CD4-positive, CD25-positive, alpha-beta regulatory T cell (primary cell): ENCODE measurements at regions not wholly inside any gene's neighbourhood (a gene's known extent, or its start where the extent isn't known, plus 50 kb on each side); places are given as distances from the start of the nearest gene placed in this dataset.

Source experiments
- ATAC-seq, 2 donors: fragments of 150-1000 bp; cut with Tn5 transposase; one replicate each; pipeline ENCODE4 v1.10.0; 2021; ENCODE audit warnings: low read depth in 2 of 2, moderate number of reproducible peaks in 2 of 2, moderate library complexity in 1 of 2
- DNase-seq, 3 donors: peaks; one replicate each; pipeline versions ENCODE4 v3.0.0 to v3.0.0-alpha.2; 2012 to 2022; ENCODE audit warnings: mixed read lengths in 1 of 3
- H3K27ac ChIP-seq: one replicate; pipeline ENCODE4 v1.7.0; 2013; ENCODE audit warnings: mild to moderate bottlenecking, low read length; ENCODE audit not compliant: insufficient read depth, poor library complexity, severe bottlenecking
- H3K27me3 ChIP-seq: one replicate; pipeline ENCODE4 v1.7.0; 2013; ENCODE audit warnings: low read length; ENCODE audit not compliant: control insufficient read depth, insufficient read depth
- H3K36me3 ChIP-seq: one replicate; pipeline ENCODE4 v1.7.0; 2013; ENCODE audit warnings: mild to moderate bottlenecking, low read length, moderate library complexity; ENCODE audit not compliant: control insufficient read depth, insufficient read depth
- H3K4me1 ChIP-seq: 2 replicates; pipeline ENCODE4 v1.7.0; 2013; ENCODE audit warnings: mild to moderate bottlenecking, low read length; ENCODE audit not compliant: insufficient read depth, control insufficient read depth, poor library complexity, severe bottlenecking
- H3K4me3 ChIP-seq: one replicate; pipeline ENCODE4 v1.7.0; 2013; ENCODE audit warnings: low read depth, mild to moderate bottlenecking, low read length, moderate library complexity
- H3K9me3 ChIP-seq, 2 experiments: 1 replicate in 1 of 2; 2 replicates in 1 of 2; pipeline ENCODE4 v1.7.0; 2013; ENCODE audit warnings: low read length in 2 of 2, mild to moderate bottlenecking in 1 of 2, moderate library complexity in 1 of 2; ENCODE audit not compliant: control insufficient read depth in 2 of 2
- H3K27ac Mint-ChIP-seq, 3 donors: one replicate each; pipeline ENCODE4 v1.8.0; 2020 to 2022; ENCODE audit warnings: mild to moderate bottlenecking in 3 of 3, mixed read lengths in 3 of 3, moderate library complexity in 2 of 3
- H3K27me3 Mint-ChIP-seq: one replicate; pipeline ENCODE4 v1.8.0; 2022; ENCODE audit warnings: mild to moderate bottlenecking, mixed read lengths
- H3K36me3 Mint-ChIP-seq: one replicate; pipeline ENCODE4 v1.8.0; 2020; ENCODE audit warnings: mixed read lengths
- H3K4me1 Mint-ChIP-seq, 4 donors: one replicate each; pipeline ENCODE4 v1.8.0; 2020 to 2022; ENCODE audit warnings: mixed read lengths in 4 of 4, mild to moderate bottlenecking in 1 of 4
- H3K4me3 Mint-ChIP-seq, 4 donors: one replicate each; pipeline ENCODE4 v1.8.0; 2020 to 2022; ENCODE audit warnings: mild to moderate bottlenecking in 4 of 4, mixed read lengths in 4 of 4, moderate library complexity in 3 of 4
- H3K9me3 Mint-ChIP-seq, 7 donors: one replicate each; pipeline ENCODE4 v1.8.0; 2020 to 2022; ENCODE audit warnings: mixed read lengths in 7 of 7, mild to moderate bottlenecking in 3 of 7, moderate library complexity in 2 of 7

GRCh38 chr3:168459226-168459784 is 363.6 kb upstream of the GOLIM4 start:
- Mint-ChIP-seq H3K36me3 (no peaks in the 10 kb centered on the region), H3K9me3 (peaks cover 0 to 13% (median 4%) of the 10 kb centered on the region in 7 donors), H3K27me3 (no peaks in the 10 kb centered on the region), H3K4me1 (no peaks in the 10 kb centered on the region), H3K27ac (no peak overlapping the region), H3K4me3 (no peak overlapping the region)
- Histone ChIP-seq H3K4me1 (no peaks in the 10 kb centered on the region), H3K4me3 (no peak overlapping the region), H3K9me3 (no peaks in the 10 kb centered on the region), H3K27ac (no peak overlapping the region), H3K27me3 (no peaks in the 10 kb centered on the region), H3K36me3 (no peaks in the 10 kb centered on the region)
- DNase-seq: no peak
- no peak for ATAC-seq

- Histone ChIP-seq H3K27ac (no peak overlapping the region), H3K27me3 (no peaks in the 10 kb centered on the region), H3K9me3 (no peaks in the 10 kb centered on the region), H3K4me1 (no peaks in the 10 kb centered on the region), H3K36me3 (no peaks in the 10 kb centered on the region), H3K4me3 (no peak overlapping the region)
- no peak overlapping the region for H3K27ac Mint-ChIP-seq
- no peaks in the 10 kb centered on the region for H3K27me3 Mint-ChIP-seq
- H3K4me3 Mint-ChIP-seq: no peak overlapping the region
- ATAC-seq (no peak), DNase-seq (no peak)
- no peaks in the 10 kb centered on the region for H3K4me1 Mint-ChIP-seq
- peaks cover 0 to 8% (median 2%) of the 10 kb centered on the region in 7 donors for H3K9me3 Mint-ChIP-seq
- no peaks in the 10 kb centered on the region for H3K36me3 Mint-ChIP-seq
These were observed 362.3 kb upstream of the GOLIM4 start for GRCh38 chr3:168457954-168458539.

- ATAC-seq (no peak), DNase-seq (no peak)
- Mint-ChIP-seq H3K36me3 (no peaks in the 10 kb centered on the region), H3K9me3 (peaks cover 0 to 4% (median 2%) of the 10 kb centered on the region in 7 donors), H3K4me3 (no peak overlapping the region), H3K27me3 (no peaks in the 10 kb centered on the region), H3K4me1 (no peaks in the 10 kb centered on the region), H3K27ac (no peak overlapping the region)
- no peaks in the 10 kb centered on the region for H3K27me3 ChIP-seq
- no peaks in the 10 kb centered on the region for H3K9me3 ChIP-seq
- no peak overlapping the region for H3K27ac ChIP-seq
- no peak overlapping the region for H3K4me3 ChIP-seq
- no peaks in the 10 kb centered on the region for H3K36me3 ChIP-seq
- H3K4me1 ChIP-seq: no peaks in the 10 kb centered on the region
These were observed 360.1 kb upstream of the GOLIM4 start for GRCh38 chr3:168455814-168456213.

GRCh38 chr3:168453623-168454022 is 357.9 kb upstream of the GOLIM4 start:
- no peaks in the 10 kb centered on the region for H3K9me3 ChIP-seq
- H3K27ac ChIP-seq: no peak overlapping the region
- no peaks in the 10 kb centered on the region for H3K4me1 ChIP-seq
- no peaks in the 10 kb centered on the region for H3K36me3 ChIP-seq
- ATAC-seq (no peak), DNase-seq (no peak)
- no peaks in the 10 kb centered on the region for H3K4me1 Mint-ChIP-seq
- H3K9me3 Mint-ChIP-seq: peaks cover 0 to 4% (median 2%) of the 10 kb centered on the region in 7 donors
- H3K27me3 ChIP-seq: no peaks in the 10 kb centered on the region
- H3K27me3 Mint-ChIP-seq: no peaks in the 10 kb centered on the region
- H3K36me3 Mint-ChIP-seq: no peaks in the 10 kb centered on the region
- no peak overlapping the region for H3K27ac Mint-ChIP-seq
- no peak overlapping the region for H3K4me3 ChIP-seq
- no peak overlapping the region for H3K4me3 Mint-ChIP-seq

GRCh38 chr3:168443965-168444364 is 348.2 kb upstream of the GOLIM4 start:
- H3K4me3 Mint-ChIP-seq: no peak overlapping the region
- no peaks in the 10 kb centered on the region for H3K27me3 ChIP-seq
- H3K4me1 ChIP-seq: no peaks in the 10 kb centered on the region
- no peak overlapping the region for H3K27ac ChIP-seq
- H3K4me3 ChIP-seq: no peak overlapping the region
- no peaks in the 10 kb centered on the region for H3K36me3 ChIP-seq
- no peaks in the 10 kb centered on the region for H3K36me3 Mint-ChIP-seq
- H3K27me3 Mint-ChIP-seq: no peaks in the 10 kb centered on the region
- no peaks in the 10 kb centered on the region for H3K4me1 Mint-ChIP-seq
- H3K27ac Mint-ChIP-seq: no peak overlapping the region
- DNase-seq (no peak), ATAC-seq (no peak)
- peaks cover 0 to 7% (median 0%) of the 10 kb centered on the region in 7 donors for H3K9me3 Mint-ChIP-seq
- no peaks in the 10 kb centered on the region for H3K9me3 ChIP-seq

- no peaks in the 10 kb centered on the region for H3K27me3 Mint-ChIP-seq
- DNase-seq (no peak), ATAC-seq (no peak)
- Histone ChIP-seq H3K4me1 (no peaks in the 10 kb centered on the region), H3K27ac (no peak overlapping the region), H3K36me3 (no peaks in the 10 kb centered on the region), H3K27me3 (no peaks in the 10 kb centered on the region), H3K4me3 (no peak overlapping the region), H3K9me3 (no peaks in the 10 kb centered on the region)
- H3K27ac Mint-ChIP-seq: no peak overlapping the region
- H3K9me3 Mint-ChIP-seq: peaks cover 0 to 7% (median 0%) of the 10 kb centered on the region in 7 donors
- no peak overlapping the region for H3K4me3 Mint-ChIP-seq
- no peaks in the 10 kb centered on the region for H3K4me1 Mint-ChIP-seq
- H3K36me3 Mint-ChIP-seq: no peaks in the 10 kb centered on the region
These were observed 346.8 kb upstream of the GOLIM4 start for GRCh38 chr3:168442502-168442901.

GRCh38 chr3:168436245-168436724 is 340.6 kb upstream of the GOLIM4 start:
- Histone ChIP-seq H3K27me3 (no peaks in the 10 kb centered on the region), H3K27ac (no peak overlapping the region), H3K36me3 (no peaks in the 10 kb centered on the region), H3K9me3 (peaks cover 0 to 2% of the 10 kb centered on the region in 2 experiments), H3K4me3 (no peak overlapping the region), H3K4me1 (no peaks in the 10 kb centered on the region)
- Mint-ChIP-seq H3K36me3 (no peaks in the 10 kb centered on the region), H3K27ac (no peak overlapping the region), H3K27me3 (no peaks in the 10 kb centered on the region), H3K4me1 (no peaks in the 10 kb centered on the region), H3K9me3 (peaks cover 0 to 3% (median 0%) of the 10 kb centered on the region in 7 donors), H3K4me3 (no peak overlapping the region)
- no peak for ATAC-seq
- no peak for DNase-seq

- no peak for DNase-seq
- no peaks in the 10 kb centered on the region for H3K4me1 Mint-ChIP-seq
- no peaks in the 10 kb centered on the region for H3K36me3 ChIP-seq
- no peak overlapping the region for H3K4me3 Mint-ChIP-seq
- H3K27me3 ChIP-seq: no peaks in the 10 kb centered on the region
- no peaks in the 10 kb centered on the region for H3K36me3 Mint-ChIP-seq
- H3K4me1 ChIP-seq: no peaks in the 10 kb centered on the region
- H3K4me3 ChIP-seq: no peak overlapping the region
- no peak overlapping the region for H3K27ac Mint-ChIP-seq
- H3K9me3 ChIP-seq: peaks cover 0 to 2% of the 10 kb centered on the region in 2 experiments
- no peak overlapping the region for H3K27ac ChIP-seq
- no peaks in the 10 kb centered on the region for H3K27me3 Mint-ChIP-seq
- no peak for ATAC-seq
- peaks cover 0 to 6% (median 4%) of the 10 kb centered on the region in 7 donors for H3K9me3 Mint-ChIP-seq
These were observed 335.8 kb upstream of the GOLIM4 start for GRCh38 chr3:168431491-168431890.
